HCT116 (cell line): ENCODE measurements at regions not wholly inside any gene's neighbourhood (a gene's known extent, or its start where the extent isn't known, plus 50 kb on each side); places are given as distances from the start of the nearest gene placed in this dataset.

ENCODE experiments used
- ATAC-seq: fragments of 200-7000 bp; cut with Tn5 transposase; 2 replicates; pipeline ENCODE4 v1.9.1; 2020; ENCODE audit warnings: mild to moderate bottlenecking, moderate library complexity
- BruUV-seq: library from RNA; stranded (reverse); fragments of 400-500 nt; replicated peaks from 2 replicates; lab custom pipeline; 2021; lab: Mats Ljungman, UMichigan
- CTCF ChIA-PET: fragments of 300-600 bp; sonication (Branson Sonifier 250); formaldehyde crosslinking; loops from one replicate; lab custom pipeline; 2021; ENCODE audit warnings: antibody characterized with exemption; lab: Charles Lee
- POLR2A ChIA-PET: fragments of 300-600, 350-600 bp; sonication (Branson Sonifier 250); formaldehyde crosslinking; loops from one replicate; lab custom pipeline; 2021; ENCODE audit warnings: antibody characterized with exemption; lab: Charles Lee
- RAD21 ChIA-PET, 2 experiments: fragments of 300-600 bp; sonication (Branson Sonifier 250); formaldehyde crosslinking; loops; one replicate each; lab custom pipeline; 2023; ENCODE audit warnings: low total read pairs in 2 of 2; ENCODE audit not compliant: uncharacterized antibody in 2 of 2, unreplicated experiment in 2 of 2, low non-redundant PET in 1 of 2; lab: Charles Lee
- DNase-seq: peaks from one replicate; pipeline ENCODE4 v3.0.0-alpha.2; 2010; ENCODE audit warnings: low read depth, low spot score
- H2AFZ ChIP-seq: fragments of 200-600 bp; shearing (Covaris generic), sonication (generic); 2 replicates; pipeline ENCODE4 v1.6.1; 2017; ENCODE audit warnings: low read depth, mixed run types, mixed read lengths, antibody characterized with exemption, low read length; ENCODE audit not compliant: poor library complexity, severe bottlenecking
- H3K27ac ChIP-seq: 2 replicates; pipeline ENCODE4 v1.5.1; 2012; ENCODE audit warnings: low read depth, low read length
- H3K27me3 ChIP-seq: fragments of 200-600 bp; sonication (generic); 2 replicates; pipeline ENCODE4 v1.6.1; 2016; ENCODE audit warnings: mixed run types, low read length, mixed read lengths; ENCODE audit not compliant: insufficient read depth
- H3K36me3 ChIP-seq, 2 experiments: fragments of 200-500 bp in 1 of 2; fragments of 200-600 bp in 1 of 2; sonication (Bioruptor generic) in 1 of 2; sonication (generic) in 1 of 2; 2 replicates each; pipeline versions ENCODE4 v1.5.1 to v1.6.1; 2014 to 2016; ENCODE audit warnings: low read length in 2 of 2, inconsistent platforms in 1 of 2, mixed read lengths in 1 of 2, mixed run types in 1 of 2; ENCODE audit not compliant: insufficient read depth in 2 of 2, control insufficient read depth in 1 of 2
- H3K4me1 ChIP-seq, 2 experiments: fragments of 200-600 bp in 1 of 2; sonication (generic) in 1 of 2; 2 replicates each; pipeline versions ENCODE4 v1.5.1 to v1.6.1; 2012 to 2017; ENCODE audit warnings: low read length in 2 of 2, inconsistent platforms in 1 of 2, mild to moderate bottlenecking in 1 of 2, mixed read lengths in 1 of 2, mixed run types in 1 of 2, moderate library complexity in 1 of 2; ENCODE audit not compliant: insufficient read depth in 2 of 2, control insufficient read depth in 1 of 2
- H3K4me2 ChIP-seq: fragments of 200-600 bp; sonication (generic); 2 replicates; pipeline ENCODE4 v1.6.1; 2017; ENCODE audit warnings: mixed run types, low read length, mixed read lengths
- H3K4me3 ChIP-seq, 2 experiments: fragments of 200-600 bp in 1 of 2; sonication (generic) in 1 of 2; replicated peaks in 1 of 2; 2 replicates each; pipeline ENCODE4 v1.5.1; 2011 to 2016; ENCODE audit warnings: low read length in 2 of 2, control low read depth in 1 of 2, low read depth in 1 of 2, mild to moderate bottlenecking in 1 of 2, mixed read lengths in 1 of 2, mixed run types in 1 of 2
- H3K79me2 ChIP-seq: fragments of 200-600 bp; sonication (generic); 2 replicates; pipeline ENCODE4 v1.6.1; 2017; ENCODE audit warnings: mild to moderate bottlenecking, mixed run types, low read length, moderate library complexity, mixed read lengths; ENCODE audit not compliant: insufficient read depth
- H3K9ac ChIP-seq: fragments of 200-600 bp; sonication (generic); 2 replicates; pipeline ENCODE4 v1.6.1; 2016; ENCODE audit warnings: low read length, mixed read lengths
- H3K9me2 ChIP-seq: fragments of 200-600 bp; sonication (generic), shearing (Covaris generic); 2 replicates; pipeline ENCODE4 v1.6.1; 2017; ENCODE audit warnings: mixed run types, mild to moderate bottlenecking, moderate library complexity; ENCODE audit not compliant: insufficient read depth
- H3K9me3 ChIP-seq, 2 experiments: fragments of 200-500 bp in 1 of 2; fragments of 200-600 bp in 1 of 2; sonication (Bioruptor generic) in 1 of 2; sonication (generic) in 1 of 2; 2 replicates each; pipeline ENCODE4 v1.6.1; 2014 to 2017; ENCODE audit warnings: low read length in 2 of 2, mixed read lengths in 2 of 2, inconsistent platforms in 1 of 2, low read depth in 1 of 2, mild to moderate bottlenecking in 1 of 2, mixed run types in 1 of 2, moderate library complexity in 1 of 2; ENCODE audit not compliant: control insufficient read depth in 1 of 2, insufficient read depth in 1 of 2
- H4K20me1 ChIP-seq: fragments of 200-600 bp; sonication (generic), shearing (Covaris generic); 2 replicates; pipeline ENCODE4 v1.6.1; 2017; ENCODE audit warnings: mixed run types, mild to moderate bottlenecking, moderate library complexity; ENCODE audit not compliant: insufficient read depth
- ATF3 ChIP-seq: IDR thresholded peaks from 2 replicates; pipeline ENCODE4 v1.6.1; 2012
- CEBPB ChIP-seq: IDR thresholded peaks from 2 replicates; pipeline ENCODE4 v1.6.1; 2012; ENCODE audit warnings: low read depth
- EGR1 ChIP-seq: IDR thresholded peaks from 2 replicates; pipeline ENCODE4 v1.6.1; 2012; ENCODE audit warnings: low read depth
- EZH2 ChIP-seq: fragments of 200-600 bp; sonication (generic); IDR thresholded peaks from 2 replicates; pipeline ENCODE4 v1.6.1; 2017; ENCODE audit warnings: antibody characterized with exemption, mixed run types
- EZH2phosphoT487 ChIP-seq: fragments of 200-600 bp; IDR thresholded peaks from 2 replicates; pipeline ENCODE4 v1.6.1; 2018; ENCODE audit warnings: antibody characterized with exemption, borderline replicate concordance
- FOSL1 ChIP-seq: IDR thresholded peaks from 2 replicates; pipeline ENCODE4 v1.6.1; 2012; ENCODE audit warnings: low read depth
- POLR2A ChIP-seq: IDR thresholded peaks from 2 replicates; pipeline ENCODE4 v1.7.0; 2011; ENCODE audit warnings: borderline replicate concordance; ENCODE audit not compliant: insufficient read depth, insufficient read length; ENCODE audit errors: extremely low read depth
- RAD21 ChIP-seq: IDR thresholded peaks from 2 replicates; pipeline ENCODE4 v1.6.1; 2012; ENCODE audit warnings: low read depth, mild to moderate bottlenecking
- SIN3A ChIP-seq: IDR thresholded peaks from 2 replicates; pipeline ENCODE4 v1.6.1; 2012; ENCODE audit warnings: low read depth
- SRF ChIP-seq: IDR thresholded peaks from 2 replicates; pipeline ENCODE4 v1.6.1; 2012; ENCODE audit warnings: low read depth
- TCF7L2 ChIP-seq: IDR thresholded peaks from 2 replicates; pipeline ENCODE4 v1.7.0; 2011; ENCODE audit warnings: borderline replicate concordance, inconsistent platforms; ENCODE audit not compliant: insufficient read depth, insufficient read length; ENCODE audit errors: extremely low read depth
- YY1 ChIP-seq: IDR thresholded peaks from 2 replicates; pipeline ENCODE4 v1.6.1; 2011; ENCODE audit warnings: low read length, low read depth, moderate library complexity, mild to moderate bottlenecking; ENCODE audit not compliant: insufficient replicate concordance; ENCODE audit errors: extremely low read depth
- ZBTB33 ChIP-seq: IDR thresholded peaks from 2 replicates; pipeline ENCODE4 v1.6.1; 2011; ENCODE audit warnings: mild to moderate bottlenecking, low read length, moderate library complexity; ENCODE audit not compliant: insufficient replicate concordance; ENCODE audit errors: extremely low read depth
- ZFX ChIP-seq: fragments of 450-650 bp; IDR thresholded peaks from 2 replicates; pipeline ENCODE4 v1.6.1; 2017
- intact Hi-C: fragments of 100-400 bp; cut with micrococcal nuclease; formaldehyde crosslinking; loops from 2 replicates; pipeline ENCODE4 v1.10.0; 2022
- TF ChIP-seq, protein P1 (sequence below): IDR thresholded peaks from 2 replicates; pipeline ENCODE4 v1.6.1; 2012; ENCODE audit warnings: low read depth

DNA sequence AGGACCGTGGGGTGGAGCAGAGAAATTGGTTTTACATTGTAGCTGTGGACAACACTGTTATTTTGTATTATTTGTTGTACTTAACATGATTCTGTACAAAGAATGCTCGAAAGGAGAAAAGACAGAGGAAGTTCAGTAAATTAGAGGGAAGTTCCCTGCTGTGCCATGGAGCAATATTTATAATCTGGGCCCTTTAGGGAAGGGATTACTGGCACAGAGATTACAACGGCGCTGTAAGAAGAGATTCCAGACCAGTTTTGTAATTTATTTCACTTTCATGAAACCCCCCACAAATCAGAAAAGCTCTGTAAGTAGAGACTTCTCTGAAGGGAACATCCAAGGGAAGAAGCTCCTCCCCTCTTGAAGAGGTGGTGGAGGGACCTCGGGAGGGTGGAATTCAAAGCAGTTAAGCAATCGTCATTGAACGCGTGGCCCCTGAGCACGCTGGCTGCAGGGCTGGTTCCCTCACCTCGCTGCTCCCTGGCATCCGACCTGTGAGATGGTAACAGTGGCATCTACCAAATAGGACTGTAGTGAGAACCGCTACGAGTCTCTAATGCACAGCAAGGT is 113.5 kb downstream of the KLF6 start:
- ChIA-PET RAD21 (no interaction called here), POLR2A (no interaction called here), CTCF (no interaction called here)
- no peak overlapping the region for H3K4me3 ChIP-seq
- no TSS peak for BruUV-seq
- no peak for TF ChIP-seq ZFX
- no peak for TF ChIP-seq TCF7L2
- TF ChIP-seq RAD21: no peak
- TF ChIP-seq FOSL1: no peak
- TF ChIP-seq, protein P1, sequence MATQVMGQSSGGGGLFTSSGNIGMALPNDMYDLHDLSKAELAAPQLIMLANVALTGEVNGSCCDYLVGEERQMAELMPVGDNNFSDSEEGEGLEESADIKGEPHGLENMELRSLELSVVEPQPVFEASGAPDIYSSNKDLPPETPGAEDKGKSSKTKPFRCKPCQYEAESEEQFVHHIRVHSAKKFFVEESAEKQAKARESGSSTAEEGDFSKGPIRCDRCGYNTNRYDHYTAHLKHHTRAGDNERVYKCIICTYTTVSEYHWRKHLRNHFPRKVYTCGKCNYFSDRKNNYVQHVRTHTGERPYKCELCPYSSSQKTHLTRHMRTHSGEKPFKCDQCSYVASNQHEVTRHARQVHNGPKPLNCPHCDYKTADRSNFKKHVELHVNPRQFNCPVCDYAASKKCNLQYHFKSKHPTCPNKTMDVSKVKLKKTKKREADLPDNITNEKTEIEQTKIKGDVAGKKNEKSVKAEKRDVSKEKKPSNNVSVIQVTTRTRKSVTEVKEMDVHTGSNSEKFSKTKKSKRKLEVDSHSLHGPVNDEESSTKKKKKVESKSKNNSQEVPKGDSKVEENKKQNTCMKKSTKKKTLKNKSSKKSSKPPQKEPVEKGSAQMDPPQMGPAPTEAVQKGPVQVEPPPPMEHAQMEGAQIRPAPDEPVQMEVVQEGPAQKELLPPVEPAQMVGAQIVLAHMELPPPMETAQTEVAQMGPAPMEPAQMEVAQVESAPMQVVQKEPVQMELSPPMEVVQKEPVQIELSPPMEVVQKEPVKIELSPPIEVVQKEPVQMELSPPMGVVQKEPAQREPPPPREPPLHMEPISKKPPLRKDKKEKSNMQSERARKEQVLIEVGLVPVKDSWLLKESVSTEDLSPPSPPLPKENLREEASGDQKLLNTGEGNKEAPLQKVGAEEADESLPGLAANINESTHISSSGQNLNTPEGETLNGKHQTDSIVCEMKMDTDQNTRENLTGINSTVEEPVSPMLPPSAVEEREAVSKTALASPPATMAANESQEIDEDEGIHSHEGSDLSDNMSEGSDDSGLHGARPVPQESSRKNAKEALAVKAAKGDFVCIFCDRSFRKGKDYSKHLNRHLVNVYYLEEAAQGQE: no peak
- no peak for TF ChIP-seq YY1
- no peak for TF ChIP-seq SIN3A
- no peak for TF ChIP-seq EZH2
- no peak for TF ChIP-seq EGR1
- no peak for TF ChIP-seq SRF
- no peak for TF ChIP-seq ATF3
- TF ChIP-seq EZH2phosphoT487: no peak
- no peak for TF ChIP-seq ZBTB33
- no peak for TF ChIP-seq CEBPB
- no peak for TF ChIP-seq POLR2A
- H3K9me3 ChIP-seq: no peaks in the 10 kb centered on the region
- H3K9ac ChIP-seq: no peak overlapping the region
- intact Hi-C loops: no loop called here
- peaks cover 4 to 6% of the 10 kb centered on the region in 2 experiments; a peak in 1 of 4 replicates for H3K4me1 ChIP-seq
- H4K20me1 ChIP-seq: no peaks in the 10 kb centered on the region
- H3K4me2 ChIP-seq: no peak overlapping the region
- H3K27ac ChIP-seq: no peak overlapping the region
- ATAC-seq: no peak
- no peak for DNase-seq
- no peaks in the 10 kb centered on the region for H3K9me2 ChIP-seq
- no peaks in the 10 kb centered on the region for H3K36me3 ChIP-seq
- no peaks in the 10 kb centered on the region for H3K79me2 ChIP-seq
- H2AFZ ChIP-seq: no peak overlapping the region
- H3K27me3 ChIP-seq: no peaks in the 10 kb centered on the region
